ENCODE measurements at regions not wholly inside any gene's neighbourhood (a gene's known extent, or its start where the extent isn't known, plus 50 kb on each side); places are given as distances from the start of the nearest gene placed in this dataset.

DNA sequence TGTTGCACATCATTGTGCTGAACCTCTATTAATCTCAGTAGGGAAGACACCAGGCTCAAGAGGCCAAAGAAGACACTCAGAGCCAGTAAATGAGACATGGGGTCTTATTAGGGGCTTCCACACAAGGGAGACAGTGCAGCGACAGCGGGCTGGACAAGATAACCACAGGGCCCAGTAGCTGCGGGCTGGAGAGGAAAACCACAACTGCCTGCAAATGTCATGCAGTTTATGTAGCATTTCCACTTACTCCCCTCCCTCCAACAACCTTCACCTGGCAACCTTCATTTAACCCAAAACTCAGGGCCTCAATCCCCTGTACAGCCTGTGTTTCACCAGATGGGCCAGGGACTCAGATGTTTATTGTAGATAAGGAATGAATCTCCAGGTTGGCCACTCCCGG is 185.6 kb downstream of the UTP18 start:
- ChIA-PET POLR2A (no interaction called here), CTCF (interaction anchor here (2.4 to 3.9 kb wide), 2 partner anchors 10 to 16 kb away, joined by 8 to 20 read pairs; no protein-coding TSS in a partner anchor)
- H3K27ac ChIP-seq (ENCODE audit: extremely low read depth, low read depth, low read length), result no peak overlapping the region
- TF ChIP-seq ZNF121 (tag by site-specific recombination; IDR thresholded peaks at IDR 0.05) (no peak), ZNF426 (tag by site-specific recombination; IDR thresholded peaks at IDR 0.05) (no peak), ZNF223 (tag by site-specific recombination; IDR thresholded peaks at IDR 0.05) (no peak), ZNF560 (tag by site-specific recombination; IDR thresholded peaks at IDR 0.05; ENCODE audit: borderline replicate concordance) (no peak), SETDB1 (IDR thresholded peaks at IDR 0.05; ENCODE audit: insufficient read length, low read length) (no peak), ZNF701 (tag by site-specific recombination; IDR thresholded peaks at IDR 0.05) (no peak), ZNF37A (tag by site-specific recombination; IDR thresholded peaks at IDR 0.05) (no peak)
- TF ChIP-seq, protein P1, sequence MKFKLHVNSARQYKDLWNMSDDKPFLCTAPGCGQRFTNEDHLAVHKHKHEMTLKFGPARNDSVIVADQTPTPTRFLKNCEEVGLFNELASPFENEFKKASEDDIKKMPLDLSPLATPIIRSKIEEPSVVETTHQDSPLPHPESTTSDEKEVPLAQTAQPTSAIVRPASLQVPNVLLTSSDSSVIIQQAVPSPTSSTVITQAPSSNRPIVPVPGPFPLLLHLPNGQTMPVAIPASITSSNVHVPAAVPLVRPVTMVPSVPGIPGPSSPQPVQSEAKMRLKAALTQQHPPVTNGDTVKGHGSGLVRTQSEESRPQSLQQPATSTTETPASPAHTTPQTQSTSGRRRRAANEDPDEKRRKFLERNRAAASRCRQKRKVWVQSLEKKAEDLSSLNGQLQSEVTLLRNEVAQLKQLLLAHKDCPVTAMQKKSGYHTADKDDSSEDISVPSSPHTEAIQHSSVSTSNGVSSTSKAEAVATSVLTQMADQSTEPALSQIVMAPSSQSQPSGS (tag by site-specific recombination; IDR thresholded peaks at IDR 0.05; ENCODE audit: low read depth), result no peak
- TF ChIP-seq, protein P2, sequence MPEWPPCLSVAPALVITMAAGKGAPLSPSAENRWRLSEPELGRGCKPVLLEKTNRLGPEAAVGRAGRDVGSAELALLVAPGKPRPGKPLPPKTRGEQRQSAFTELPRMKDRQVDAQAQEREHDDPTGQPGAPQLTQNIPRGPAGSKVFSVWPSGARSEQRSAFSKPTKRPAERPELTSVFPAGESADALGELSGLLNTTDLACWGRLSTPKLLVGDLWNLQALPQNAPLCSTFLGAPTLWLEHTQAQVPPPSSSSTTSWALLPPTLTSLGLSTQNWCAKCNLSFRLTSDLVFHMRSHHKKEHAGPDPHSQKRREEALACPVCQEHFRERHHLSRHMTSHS (tag by site-specific recombination; IDR thresholded peaks at IDR 0.05), result no peak
- no peaks in the 10 kb centered on the region for H3K4me1 ChIP-seq (ENCODE audit: control insufficient read depth, insufficient read depth, low read length)
- no peaks in the 10 kb centered on the region for H3K9me3 ChIP-seq (ENCODE audit: control insufficient read depth, insufficient read depth, low read depth, low read length)
- no peaks in the 10 kb centered on the region for H3K36me3 ChIP-seq (ENCODE audit: control insufficient read depth in 2 of 2, insufficient read depth in 1 of 2, low read length in 2 of 2)
- H3K4me3 ChIP-seq (ENCODE audit: low read depth, low read length), result no peak overlapping the region

DNA sequence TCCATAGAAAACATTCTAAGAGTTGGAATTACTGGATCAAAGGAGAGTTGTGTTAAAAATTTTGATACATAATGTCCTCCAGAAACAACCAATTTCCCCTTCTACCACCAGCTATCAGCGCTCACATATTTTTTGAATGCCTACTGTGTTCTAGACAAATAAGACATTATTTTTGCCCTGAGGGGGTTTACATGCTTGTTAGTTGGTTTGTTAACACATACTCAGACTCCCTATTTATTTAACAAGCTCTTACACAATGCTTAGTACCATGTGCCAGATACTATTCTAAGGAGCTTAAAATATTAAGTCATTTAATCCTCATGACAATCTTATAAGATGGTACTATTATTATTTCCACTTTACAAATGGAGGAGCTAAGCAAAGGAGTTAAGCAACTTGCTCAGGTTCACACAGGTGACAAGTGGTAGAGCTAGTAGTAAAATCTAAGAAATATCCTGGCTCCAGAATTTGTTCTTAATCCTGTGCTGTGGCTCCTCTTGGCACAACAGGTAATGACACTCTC is 194.2 kb downstream of the UTP18 start:
- TF ChIP-seq ZNF239 (tag by site-specific recombination; IDR thresholded peaks at IDR 0.05) (no peak), SCRT2 (tag by site-specific recombination; IDR thresholded peaks at IDR 0.05) (peak; percentile 53; the same call in 1 of the 2 replicates)
- H3K4me3 ChIP-seq (ENCODE audit: low read depth, low read length), result no peak overlapping the region
- no peaks in the 10 kb centered on the region for H3K9me3 ChIP-seq (ENCODE audit: control insufficient read depth, insufficient read depth, low read depth, low read length)
- H3K36me3 ChIP-seq (ENCODE audit: control insufficient read depth in 2 of 2, insufficient read depth in 1 of 2, low read length in 2 of 2), result no peaks in the 10 kb centered on the region
- ChIA-PET POLR2A (interaction anchor here (2.0 kb wide), 1 partner anchor 19 kb away, joined by 5 read pairs; no protein-coding TSS in a partner anchor), CTCF (interaction anchor here (0.5 to 4.9 kb wide), 5 partner anchors 8 to 279 kb away, joined by 3 to 32 read pairs (median 6); no protein-coding TSS in a partner anchor)
- H3K27ac ChIP-seq (ENCODE audit: extremely low read depth, low read depth, low read length), result no peak overlapping the region
- H3K4me1 ChIP-seq (ENCODE audit: control insufficient read depth, insufficient read depth, low read length), result no peaks in the 10 kb centered on the region

DNA sequence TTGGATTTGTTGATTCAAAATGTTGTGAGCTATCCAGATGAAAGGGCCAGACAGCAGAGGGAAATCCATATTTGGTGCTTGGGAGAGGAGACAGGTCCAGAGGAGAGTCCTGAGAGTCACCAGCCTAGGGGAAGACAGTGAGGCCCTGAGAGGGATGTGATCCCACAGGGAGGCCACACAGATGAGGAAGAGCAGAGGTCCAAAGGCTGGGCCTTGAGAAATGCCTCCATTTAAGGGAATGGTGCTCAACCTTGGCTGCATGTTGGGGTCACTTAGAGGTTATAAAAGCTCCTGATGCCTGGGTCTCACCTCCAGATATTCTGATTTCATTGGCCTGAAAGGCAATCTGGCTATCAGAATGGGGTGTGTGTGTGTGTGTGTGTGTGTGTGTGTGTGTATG is 194.9 kb downstream of the UTP18 start:
- Histone ChIP-seq H3K4me3 (ENCODE audit: low read depth, low read length) (no peak overlapping the region), H3K4me1 (ENCODE audit: control insufficient read depth, insufficient read depth, low read length) (no peaks in the 10 kb centered on the region), H3K36me3 (ENCODE audit: control insufficient read depth in 2 of 2, insufficient read depth in 1 of 2, low read length in 2 of 2) (no peaks in the 10 kb centered on the region), H3K9me3 (ENCODE audit: control insufficient read depth, insufficient read depth, low read depth, low read length) (no peaks in the 10 kb centered on the region), H3K27ac (ENCODE audit: extremely low read depth, low read depth, low read length) (no peak overlapping the region)
- ChIA-PET POLR2A (interaction anchor here (2.0 kb wide), 1 partner anchor 20 kb away, joined by 5 read pairs; no protein-coding TSS in a partner anchor), CTCF (interaction anchor here (0.6 to 4.9 kb wide), 7 partner anchors 20 to 270 kb away, joined by 3 to 32 read pairs (median 3); no protein-coding TSS in a partner anchor)
- TF ChIP-seq KLF9 (tag by site-specific recombination; IDR thresholded peaks at IDR 0.05; ENCODE audit: low read depth) (no peak), ZNF626 (tag by site-specific recombination; IDR thresholded peaks at IDR 0.05) (no peak), ZNF777 (tag by site-specific recombination; IDR thresholded peaks at IDR 0.05; ENCODE audit: borderline replicate concordance) (no peak), ZNF335 (tag by site-specific recombination; conservative IDR thresholded peaks at IDR 0.05) (no peak), ZNF843 (tag by site-specific recombination; IDR thresholded peaks at IDR 0.05) (no peak), ZEB2 (tag by site-specific recombination; IDR thresholded peaks at IDR 0.05) (no peak), ZNF544 (tag by site-specific recombination; IDR thresholded peaks at IDR 0.05) (no peak), ZSCAN23 (tag by site-specific recombination; IDR thresholded peaks at IDR 0.05) (no peak)
- TF ChIP-seq, protein P3, sequence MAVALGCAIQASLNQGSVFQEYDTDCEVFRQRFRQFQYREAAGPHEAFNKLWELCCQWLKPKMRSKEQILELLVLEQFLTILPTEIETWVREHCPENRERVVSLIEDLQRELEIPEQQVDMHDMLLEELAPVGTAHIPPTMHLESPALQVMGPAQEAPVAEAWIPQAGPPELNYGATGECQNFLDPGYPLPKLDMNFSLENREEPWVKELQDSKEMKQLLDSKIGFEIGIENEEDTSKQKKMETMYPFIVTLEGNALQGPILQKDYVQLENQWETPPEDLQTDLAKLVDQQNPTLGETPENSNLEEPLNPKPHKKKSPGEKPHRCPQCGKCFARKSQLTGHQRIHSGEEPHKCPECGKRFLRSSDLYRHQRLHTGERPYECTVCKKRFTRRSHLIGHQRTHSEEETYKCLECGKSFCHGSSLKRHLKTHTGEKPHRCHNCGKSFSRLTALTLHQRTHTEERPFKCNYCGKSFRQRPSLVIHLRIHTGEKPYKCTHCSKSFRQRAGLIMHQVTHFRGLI (tag by site-specific recombination; IDR thresholded peaks at IDR 0.05), result no peak
- TF ChIP-seq, protein P4, sequence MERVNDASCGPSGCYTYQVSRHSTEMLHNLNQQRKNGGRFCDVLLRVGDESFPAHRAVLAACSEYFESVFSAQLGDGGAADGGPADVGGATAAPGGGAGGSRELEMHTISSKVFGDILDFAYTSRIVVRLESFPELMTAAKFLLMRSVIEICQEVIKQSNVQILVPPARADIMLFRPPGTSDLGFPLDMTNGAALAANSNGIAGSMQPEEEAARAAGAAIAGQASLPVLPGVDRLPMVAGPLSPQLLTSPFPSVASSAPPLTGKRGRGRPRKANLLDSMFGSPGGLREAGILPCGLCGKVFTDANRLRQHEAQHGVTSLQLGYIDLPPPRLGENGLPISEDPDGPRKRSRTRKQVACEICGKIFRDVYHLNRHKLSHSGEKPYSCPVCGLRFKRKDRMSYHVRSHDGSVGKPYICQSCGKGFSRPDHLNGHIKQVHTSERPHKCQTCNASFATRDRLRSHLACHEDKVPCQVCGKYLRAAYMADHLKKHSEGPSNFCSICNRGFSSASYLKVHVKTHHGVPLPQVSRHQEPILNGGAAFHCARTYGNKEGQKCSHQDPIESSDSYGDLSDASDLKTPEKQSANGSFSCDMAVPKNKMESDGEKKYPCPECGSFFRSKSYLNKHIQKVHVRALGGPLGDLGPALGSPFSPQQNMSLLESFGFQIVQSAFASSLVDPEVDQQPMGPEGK (tag by site-specific recombination; IDR thresholded peaks at IDR 0.05), result no peak
- TF ChIP-seq, protein P5, sequence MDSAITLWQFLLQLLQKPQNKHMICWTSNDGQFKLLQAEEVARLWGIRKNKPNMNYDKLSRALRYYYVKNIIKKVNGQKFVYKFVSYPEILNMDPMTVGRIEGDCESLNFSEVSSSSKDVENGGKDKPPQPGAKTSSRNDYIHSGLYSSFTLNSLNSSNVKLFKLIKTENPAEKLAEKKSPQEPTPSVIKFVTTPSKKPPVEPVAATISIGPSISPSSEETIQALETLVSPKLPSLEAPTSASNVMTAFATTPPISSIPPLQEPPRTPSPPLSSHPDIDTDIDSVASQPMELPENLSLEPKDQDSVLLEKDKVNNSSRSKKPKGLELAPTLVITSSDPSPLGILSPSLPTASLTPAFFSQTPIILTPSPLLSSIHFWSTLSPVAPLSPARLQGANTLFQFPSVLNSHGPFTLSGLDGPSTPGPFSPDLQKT (IDR thresholded peaks at IDR 0.05; ENCODE audit: borderline replicate concordance, low read depth, low read length), result no peak
